ENCODE measurements at regions not wholly inside any gene's neighbourhood (a gene's known extent, or its start where the extent isn't known, plus 50 kb on each side); places are given as distances from the start of the nearest gene placed in this dataset.
A peak's percentile ranks its signal among the peaks of the same experiment; 100 is the strongest.

GRCh38 chr12:63068857-63069442 lies 82.1 kb downstream of the AVPR1A start:
- ChIA-PET POLR2A (interaction anchor here (0.5 kb wide), 1 partner anchor 1957 kb away, joined by 4 read pairs; no protein-coding TSS in a partner anchor), RAD21 (ENCODE audit: unreplicated experiment) (interaction anchor here (0.7 to 1.4 kb wide), 5 partner anchors 28 to 631 kb away, joined by 3 to 6 read pairs (median 5); no protein-coding TSS in a partner anchor), SMC1A (ENCODE audit: uncharacterized antibody, unreplicated experiment) (interaction anchor here (0.6 to 1.9 kb wide), 12 partner anchors 9 to 955 kb away, joined by 3 to 11 read pairs (median 4); no protein-coding TSS in a partner anchor), CTCF (interaction anchor here (0.6 to 2.4 kb wide), 15 partner anchors 9 to 1008 kb away, joined by 3 to 19 read pairs (median 4); no protein-coding TSS in a partner anchor)
- H4K20me1 ChIP-seq (ENCODE audit: control insufficient read depth, insufficient read depth): no peaks in the 10 kb centered on the region
- no peak overlapping the region for H2AFZ ChIP-seq (ENCODE audit: control insufficient read depth, low read depth, low read length)
- in situ Hi-C loops (cut with MboI): loop anchor here (25.0 kb wide), 1 partner anchor 632 kb away; no protein-coding TSS in a partner anchor
- BruUV-seq (replicated peaks): no TSS peak
- no peaks in the 10 kb centered on the region for H3K27me3 ChIP-seq (replicated peaks in 1 of 2; ENCODE audit: control insufficient read depth in 2 of 2, insufficient read depth in 2 of 2, low read length in 1 of 2)
- H3K9ac ChIP-seq (ENCODE audit: control insufficient read depth, insufficient read depth, low read length): no peak overlapping the region
- H3K4me2 ChIP-seq (ENCODE audit: control insufficient read depth, insufficient read depth): no peak overlapping the region
- no peaks in the 10 kb centered on the region for H3K4me1 ChIP-seq (ENCODE audit: control insufficient read depth, insufficient read depth, low read length)
- WGBS (ENCODE audit: insufficient coverage, insufficient replicate concordance, low lambda C conversion rate, missing lambda C conversion rate): 0% methylated on average over 2 of the region's 2 CpGs
- no peaks in the 10 kb centered on the region for H3K79me2 ChIP-seq (ENCODE audit: control insufficient read depth, insufficient read depth, low read length)
- no peaks in the 10 kb centered on the region for H3K36me3 ChIP-seq (ENCODE audit: control insufficient read depth in 2 of 2, insufficient read depth in 2 of 2, low read length in 1 of 2)
- no peak overlapping the region for H3K4me3 ChIP-seq
- peak; percentile 55; the same call in 2 of the 3 replicates for ATAC-seq
- H3K9me3 ChIP-seq (replicated peaks; ENCODE audit: control insufficient read depth, insufficient read depth, low read length): no peaks in the 10 kb centered on the region
- intact Hi-C loops (cut with micrococcal nuclease; ENCODE audit: unreplicated experiment): loop anchor here (5.0 kb wide), 1 partner anchor 257 kb away; no protein-coding TSS in a partner anchor
- DNase-seq (ENCODE audit: low read depth, low spot score): no peak
- no peak overlapping the region for H3K27ac ChIP-seq (ENCODE audit: control insufficient read depth, insufficient read depth)
- peak; percentile 66 for FAIRE-seq
- no peak for TF ChIP-seq FOS (IDR thresholded peaks at IDR 0.05; ENCODE audit: borderline replicate concordance, extremely low read depth, insufficient read length)
- no peak for TF ChIP-seq RUNX3 (IDR thresholded peaks at IDR 0.05; ENCODE audit: low read length)
- no peak for TF ChIP-seq ZNF622 (IDR thresholded peaks at IDR 0.05)
- no peak for TF ChIP-seq BMI1 (IDR thresholded peaks at IDR 0.05; ENCODE audit: borderline replicate concordance)
- TF ChIP-seq PAX8 (IDR thresholded peaks at IDR 0.05): no peak
- no peak for TF ChIP-seq POLR2A (IDR thresholded peaks at IDR 0.05; ENCODE audit: low read depth, low read length)
- no peak for TF ChIP-seq NR2C1 (IDR thresholded peaks at IDR 0.05)
- peak; percentile 59; the same call in 1 of the 2 replicates for TF ChIP-seq RAD21 (IDR thresholded peaks at IDR 0.05; ENCODE audit: insufficient read depth, low read depth, low read length)
- TF ChIP-seq, protein P1, sequence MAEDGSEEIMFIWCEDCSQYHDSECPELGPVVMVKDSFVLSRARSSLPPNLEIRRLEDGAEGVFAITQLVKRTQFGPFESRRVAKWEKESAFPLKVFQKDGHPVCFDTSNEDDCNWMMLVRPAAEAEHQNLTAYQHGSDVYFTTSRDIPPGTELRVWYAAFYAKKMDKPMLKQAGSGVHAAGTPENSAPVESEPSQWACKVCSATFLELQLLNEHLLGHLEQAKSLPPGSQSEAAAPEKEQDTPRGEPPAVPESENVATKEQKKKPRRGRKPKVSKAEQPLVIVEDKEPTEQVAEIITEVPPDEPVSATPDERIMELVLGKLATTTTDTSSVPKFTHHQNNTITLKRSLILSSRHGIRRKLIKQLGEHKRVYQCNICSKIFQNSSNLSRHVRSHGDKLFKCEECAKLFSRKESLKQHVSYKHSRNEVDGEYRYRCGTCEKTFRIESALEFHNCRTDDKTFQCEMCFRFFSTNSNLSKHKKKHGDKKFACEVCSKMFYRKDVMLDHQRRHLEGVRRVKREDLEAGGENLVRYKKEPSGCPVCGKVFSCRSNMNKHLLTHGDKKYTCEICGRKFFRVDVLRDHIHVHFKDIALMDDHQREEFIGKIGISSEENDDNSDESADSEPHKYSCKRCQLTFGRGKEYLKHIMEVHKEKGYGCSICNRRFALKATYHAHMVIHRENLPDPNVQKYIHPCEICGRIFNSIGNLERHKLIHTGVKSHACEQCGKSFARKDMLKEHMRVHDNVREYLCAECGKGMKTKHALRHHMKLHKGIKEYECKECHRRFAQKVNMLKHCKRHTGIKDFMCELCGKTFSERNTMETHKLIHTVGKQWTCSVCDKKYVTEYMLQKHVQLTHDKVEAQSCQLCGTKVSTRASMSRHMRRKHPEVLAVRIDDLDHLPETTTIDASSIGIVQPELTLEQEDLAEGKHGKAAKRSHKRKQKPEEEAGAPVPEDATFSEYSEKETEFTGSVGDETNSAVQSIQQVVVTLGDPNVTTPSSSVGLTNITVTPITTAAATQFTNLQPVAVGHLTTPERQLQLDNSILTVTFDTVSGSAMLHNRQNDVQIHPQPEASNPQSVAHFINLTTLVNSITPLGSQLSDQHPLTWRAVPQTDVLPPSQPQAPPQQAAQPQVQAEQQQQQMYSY (CRISPR knock-in tag; IDR thresholded peaks at IDR 0.05): no peak
- TF ChIP-seq TAF1 (IDR thresholded peaks at IDR 0.05; ENCODE audit: borderline replicate concordance, low read depth, low read length): no peak
- TF ChIP-seq BACH1 (IDR thresholded peaks at IDR 0.05; ENCODE audit: borderline replicate concordance): no peak
- TF ChIP-seq CHD2 (IDR thresholded peaks at IDR 0.05; ENCODE audit: borderline replicate concordance, low read depth, low read length): no peak
- TF ChIP-seq, protein P2, sequence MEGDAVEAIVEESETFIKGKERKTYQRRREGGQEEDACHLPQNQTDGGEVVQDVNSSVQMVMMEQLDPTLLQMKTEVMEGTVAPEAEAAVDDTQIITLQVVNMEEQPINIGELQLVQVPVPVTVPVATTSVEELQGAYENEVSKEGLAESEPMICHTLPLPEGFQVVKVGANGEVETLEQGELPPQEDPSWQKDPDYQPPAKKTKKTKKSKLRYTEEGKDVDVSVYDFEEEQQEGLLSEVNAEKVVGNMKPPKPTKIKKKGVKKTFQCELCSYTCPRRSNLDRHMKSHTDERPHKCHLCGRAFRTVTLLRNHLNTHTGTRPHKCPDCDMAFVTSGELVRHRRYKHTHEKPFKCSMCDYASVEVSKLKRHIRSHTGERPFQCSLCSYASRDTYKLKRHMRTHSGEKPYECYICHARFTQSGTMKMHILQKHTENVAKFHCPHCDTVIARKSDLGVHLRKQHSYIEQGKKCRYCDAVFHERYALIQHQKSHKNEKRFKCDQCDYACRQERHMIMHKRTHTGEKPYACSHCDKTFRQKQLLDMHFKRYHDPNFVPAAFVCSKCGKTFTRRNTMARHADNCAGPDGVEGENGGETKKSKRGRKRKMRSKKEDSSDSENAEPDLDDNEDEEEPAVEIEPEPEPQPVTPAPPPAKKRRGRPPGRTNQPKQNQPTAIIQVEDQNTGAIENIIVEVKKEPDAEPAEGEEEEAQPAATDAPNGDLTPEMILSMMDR (IDR thresholded peaks at IDR 0.05 in 2 of 3, conservative IDR thresholded peaks at IDR 0.05 in 1 of 3; ENCODE audit: control insufficient read depth in 2 of 3, extremely low read depth in 1 of 3, insufficient read depth in 1 of 3, low read depth in 3 of 3, low read length in 3 of 3): peak; percentile 33 to 48 (median 36); a peak in 3 of 6 replicates
- no peak for TF ChIP-seq KLF5 (IDR thresholded peaks at IDR 0.05; ENCODE audit: partially characterized antibody)
- no peak for TF ChIP-seq SMARCA5 (IDR thresholded peaks at IDR 0.05)
- TF ChIP-seq SMC3 (IDR thresholded peaks at IDR 0.05; ENCODE audit: borderline replicate concordance, low read length): peak; percentile 24; the same call in 1 of the 2 replicates
- TF ChIP-seq GATAD2B (conservative IDR thresholded peaks at IDR 0.05; ENCODE audit: low read depth): no peak
- TF ChIP-seq TCF7 (IDR thresholded peaks at IDR 0.05; ENCODE audit: borderline replicate concordance): no peak
- no peak for TF ChIP-seq MEF2B (IDR thresholded peaks at IDR 0.05; ENCODE audit: partially characterized antibody, poor library complexity, severe bottlenecking)
- TF ChIP-seq FOXK2 (IDR thresholded peaks at IDR 0.05): no peak
- no peak for TF ChIP-seq ZNF24 (IDR thresholded peaks at IDR 0.05)
- no peak for TF ChIP-seq HCFC1 (IDR thresholded peaks at IDR 0.05; ENCODE audit: low read length)
